HG02798 (cell line): ENCODE measurements at regions not wholly inside any gene's neighbourhood (a gene's known extent, or its start where the extent isn't known, plus 50 kb on each side); places are given as distances from the start of the nearest gene placed in this dataset.

Experiments used
- ATAC-seq: cut with Tn5 transposase; IDR thresholded peaks from one replicate; pipeline ENCODE4 v1.9.1; 2021; ENCODE audit warnings: mild to moderate bottlenecking; ENCODE audit not compliant: unreplicated experiment, poor library complexity

- no peak for ATAC-seq
Observed at GRCh38 chr18:25815659-25816058, 274.8 kb downstream of the SS18 start.

- peak; percentile 92 for ATAC-seq
Observed at GRCh38 chr18:25814841-25815458, 275.5 kb downstream of the SS18 start.

- no peak for ATAC-seq
Observed at GRCh38 chr18:25813110-25813509, 277.3 kb downstream of the SS18 start.

GRCh38 chr18:25810736-25811135 lies 279.7 kb downstream of the SS18 start:
- ATAC-seq, result no peak

- no peak for ATAC-seq
Observed at GRCh38 chr18:25805939-25806338, 284.5 kb downstream of the SS18 start.

- ATAC-seq, result no peak
Observed at GRCh38 chr18:25805323-25805722, 285.1 kb downstream of the SS18 start.

- ATAC-seq, result no peak
Observed at GRCh38 chr18:25799231-25799630, 291.2 kb downstream of the SS18 start.

- ATAC-seq, result no peak
Observed at GRCh38 chr18:25798046-25798445, 292.4 kb downstream of the SS18 start.

- ATAC-seq, result no peak
Observed at GRCh38 chr18:25795213-25795612, 295.2 kb downstream of the SS18 start.

- ATAC-seq, result no peak
Observed at GRCh38 chr18:25787276-25787675, 303.1 kb downstream of the SS18 start.

- ATAC-seq, result no peak
Observed at GRCh38 chr18:25786758-25787157, 303.7 kb downstream of the SS18 start.

GRCh38 chr18:25780105-25780504 lies 310.3 kb downstream of the SS18 start:
- ATAC-seq, result no peak

GRCh38 chr18:25771796-25772195 lies 318.6 kb downstream of the SS18 start:
- ATAC-seq, result no peak

- no peak for ATAC-seq
Observed at GRCh38 chr18:25764777-25765176, 325.6 kb downstream of the SS18 start.

GRCh38 chr18:25759111-25759510 lies 331.3 kb downstream of the SS18 start:
- ATAC-seq, result no peak

- ATAC-seq, result no peak
Observed at GRCh38 chr18:25743646-25744151, 346.7 kb downstream of the SS18 start.

- ATAC-seq, result no peak
Observed at GRCh38 chr18:25739376-25739775, 351.0 kb downstream of the SS18 start.

- no peak for ATAC-seq
Observed at GRCh38 chr18:25737710-25738311, 352.6 kb downstream of the SS18 start.

GRCh38 chr18:25736516-25736915 lies 353.9 kb downstream of the SS18 start:
- ATAC-seq, result no peak

- ATAC-seq, result no peak
Observed at GRCh38 chr18:25735459-25735858, 355.0 kb downstream of the SS18 start.

GRCh38 chr18:25734336-25734735 lies 356.1 kb downstream of the SS18 start:
- no peak for ATAC-seq

- ATAC-seq, result no peak
Observed at GRCh38 chr18:25732862-25733261, 357.6 kb downstream of the SS18 start.
